CD4-positive, alpha-beta T cell (primary cell): ENCODE measurements at regions not wholly inside any gene's neighbourhood (a gene's known extent, or its start where the extent isn't known, plus 50 kb on each side); places are given as distances from the start of the nearest gene placed in this dataset.

ENCODE experiments used
- ATAC-seq: fragments of 200-7000 bp; cut with Tn5 transposase; one replicate; pipeline ENCODE4 v1.10.0; 2022; ENCODE audit warnings: mild to moderate bottlenecking; ENCODE audit not compliant: poor library complexity
- CTCF ChIA-PET: fragments of 350-600 bp; sonication (Branson Sonifier 250); formaldehyde crosslinking; loops from one replicate; lab custom pipeline; 2021; ENCODE audit warnings: antibody characterized with exemption, inconsistent platforms; lab: Charles Lee
- POLR2A ChIA-PET: fragments of 350-600 bp; sonication (Branson Sonifier 250); formaldehyde crosslinking; loops from one replicate; lab custom pipeline; 2021; ENCODE audit warnings: antibody characterized with exemption, inconsistent platforms; lab: Charles Lee
- DNase-seq, 14 experiments: peaks; one replicate each; pipeline ENCODE4 v3.0.0-alpha.2; 2013 to 2020; ENCODE audit warnings: mixed read lengths in 2 of 14
- H3K27ac ChIP-seq, 2 donors: one replicate each; pipeline versions ENCODE4 v1.5.1 to v1.7.0; 2013; ENCODE audit warnings: low read length in 2 of 2, low read depth in 1 of 2, mild to moderate bottlenecking in 1 of 2
- H3K27me3 ChIP-seq, 2 experiments: 1 replicate in 1 of 2; 2 replicates in 1 of 2; pipeline versions ENCODE4 v1.6.1 to v1.7.0; 2013; ENCODE audit warnings: low read length in 2 of 2, control low read depth in 1 of 2, mild to moderate bottlenecking in 1 of 2, moderate library complexity in 1 of 2; ENCODE audit not compliant: insufficient read depth in 2 of 2, control insufficient read depth in 1 of 2
- H3K36me3 ChIP-seq: one replicate; pipeline ENCODE4 v1.6.1; 2013; ENCODE audit warnings: low read length, control low read depth; ENCODE audit not compliant: insufficient read depth
- H3K4me1 ChIP-seq: one replicate; pipeline ENCODE4 v1.6.1; 2013; ENCODE audit warnings: low read length, control low read depth; ENCODE audit not compliant: insufficient read depth
- H3K4me3 ChIP-seq: one replicate; pipeline ENCODE4 v1.5.1; 2013; ENCODE audit warnings: mild to moderate bottlenecking, low read length, moderate library complexity
- H3K9me3 ChIP-seq, 2 experiments: 1 replicate in 1 of 2; 2 replicates in 1 of 2; pipeline versions ENCODE4 v1.6.1 to v1.7.0; 2013; ENCODE audit warnings: low read length in 2 of 2, mild to moderate bottlenecking in 2 of 2, control low read depth in 1 of 2, moderate library complexity in 1 of 2; ENCODE audit not compliant: control insufficient read depth in 1 of 2, insufficient read depth in 1 of 2
- H3K27ac Mint-ChIP-seq: one replicate; pipeline ENCODE4 v1.8.0; 2020; ENCODE audit warnings: mixed read lengths
- H3K27me3 Mint-ChIP-seq: one replicate; pipeline ENCODE4 v1.8.0; 2021; ENCODE audit warnings: mixed read lengths
- H3K36me3 Mint-ChIP-seq: one replicate; pipeline ENCODE4 v1.8.0; 2021; ENCODE audit warnings: low read depth, mixed read lengths
- H3K4me1 Mint-ChIP-seq: one replicate; pipeline ENCODE4 v1.8.0; 2021; ENCODE audit warnings: low read depth, mixed read lengths
- H3K4me3 Mint-ChIP-seq: one replicate; pipeline ENCODE4 v1.8.0; 2020; ENCODE audit warnings: mild to moderate bottlenecking, mixed read lengths
- H3K9me3 Mint-ChIP-seq: one replicate; pipeline ENCODE4 v1.8.0; 2020; ENCODE audit warnings: mixed read lengths
- intact Hi-C, 2 experiments: fragments of 100-400 bp; cut with DNase I in 1 of 2; cut with micrococcal nuclease in 1 of 2; formaldehyde crosslinking; loops; one replicate each; pipeline versions ENCODE4 v1.15.1 to v1.9.0; 2023 to 2025; cut with DNase I, micrococcal nuclease
- TF ChIP-seq, protein P1 (sequence below): fragments of 200-600 bp; IDR thresholded peaks from one replicate; pipeline ENCODE4 v1.8.0; 2022; ENCODE audit warnings: antibody characterized with exemption, mild to moderate bottlenecking

GRCh38 chr11:19474954-19475721, 234.4 kb upstream of the E2F8 start:
- POLR2A ChIA-PET, result no interaction called here
- H3K27ac Mint-ChIP-seq, result no peak overlapping the region
- DNase-seq, result no peak
- no peaks in the 10 kb centered on the region for H3K36me3 Mint-ChIP-seq
- Histone ChIP-seq H3K4me1 (no peaks in the 10 kb centered on the region), H3K9me3 (no peaks in the 10 kb centered on the region), H3K36me3 (no peaks in the 10 kb centered on the region), H3K27me3 (no peaks in the 10 kb centered on the region), H3K27ac (no peak overlapping the region), H3K4me3 (no peak overlapping the region)
- no peaks in the 10 kb centered on the region for H3K9me3 Mint-ChIP-seq
- intact Hi-C loops, result no loop called here
- CTCF ChIA-PET, result no interaction called here
- ATAC-seq, result no peak
- TF ChIP-seq, protein P1, sequence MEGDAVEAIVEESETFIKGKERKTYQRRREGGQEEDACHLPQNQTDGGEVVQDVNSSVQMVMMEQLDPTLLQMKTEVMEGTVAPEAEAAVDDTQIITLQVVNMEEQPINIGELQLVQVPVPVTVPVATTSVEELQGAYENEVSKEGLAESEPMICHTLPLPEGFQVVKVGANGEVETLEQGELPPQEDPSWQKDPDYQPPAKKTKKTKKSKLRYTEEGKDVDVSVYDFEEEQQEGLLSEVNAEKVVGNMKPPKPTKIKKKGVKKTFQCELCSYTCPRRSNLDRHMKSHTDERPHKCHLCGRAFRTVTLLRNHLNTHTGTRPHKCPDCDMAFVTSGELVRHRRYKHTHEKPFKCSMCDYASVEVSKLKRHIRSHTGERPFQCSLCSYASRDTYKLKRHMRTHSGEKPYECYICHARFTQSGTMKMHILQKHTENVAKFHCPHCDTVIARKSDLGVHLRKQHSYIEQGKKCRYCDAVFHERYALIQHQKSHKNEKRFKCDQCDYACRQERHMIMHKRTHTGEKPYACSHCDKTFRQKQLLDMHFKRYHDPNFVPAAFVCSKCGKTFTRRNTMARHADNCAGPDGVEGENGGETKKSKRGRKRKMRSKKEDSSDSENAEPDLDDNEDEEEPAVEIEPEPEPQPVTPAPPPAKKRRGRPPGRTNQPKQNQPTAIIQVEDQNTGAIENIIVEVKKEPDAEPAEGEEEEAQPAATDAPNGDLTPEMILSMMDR, result no peak
- H3K4me3 Mint-ChIP-seq, result no peak overlapping the region
- no peaks in the 10 kb centered on the region for H3K4me1 Mint-ChIP-seq
- peaks cover 26% of the 10 kb centered on the region for H3K27me3 Mint-ChIP-seq

DNA sequence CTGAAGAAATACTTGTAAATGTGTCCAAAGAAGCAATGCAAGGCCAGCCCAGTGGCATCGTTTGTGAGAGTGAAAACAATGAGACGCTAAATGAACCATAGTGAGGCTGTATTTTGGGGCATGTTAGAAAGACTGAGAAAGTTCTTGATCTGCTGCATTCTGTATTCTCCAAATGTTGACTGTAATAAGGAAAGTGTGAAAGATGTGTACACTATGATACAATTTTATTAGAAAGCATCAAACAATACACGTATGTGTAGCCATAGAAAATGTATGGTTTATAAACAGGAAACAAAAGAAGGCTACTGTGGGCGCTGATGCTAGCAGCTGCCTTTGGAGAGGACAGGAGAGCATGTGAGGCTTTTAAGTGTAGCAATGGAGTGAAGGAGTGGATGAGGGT, 233.5 kb upstream of the E2F8 start:
- Mint-ChIP-seq H3K4me1 (no peaks in the 10 kb centered on the region), H3K36me3 (no peaks in the 10 kb centered on the region), H3K27ac (no peak overlapping the region), H3K4me3 (no peak overlapping the region), H3K27me3 (peaks cover 26% of the 10 kb centered on the region), H3K9me3 (no peaks in the 10 kb centered on the region)
- ChIA-PET CTCF (no interaction called here), POLR2A (no interaction called here)
- no peak overlapping the region for H3K4me3 ChIP-seq
- no peaks in the 10 kb centered on the region for H3K4me1 ChIP-seq
- intact Hi-C loops, result no loop called here
- TF ChIP-seq, protein P1, result no peak
- no peaks in the 10 kb centered on the region for H3K36me3 ChIP-seq
- ATAC-seq, result no peak
- no peaks in the 10 kb centered on the region for H3K9me3 ChIP-seq
- no peak overlapping the region for H3K27ac ChIP-seq
- no peaks in the 10 kb centered on the region for H3K27me3 ChIP-seq
- DNase-seq, result no peak

DNA sequence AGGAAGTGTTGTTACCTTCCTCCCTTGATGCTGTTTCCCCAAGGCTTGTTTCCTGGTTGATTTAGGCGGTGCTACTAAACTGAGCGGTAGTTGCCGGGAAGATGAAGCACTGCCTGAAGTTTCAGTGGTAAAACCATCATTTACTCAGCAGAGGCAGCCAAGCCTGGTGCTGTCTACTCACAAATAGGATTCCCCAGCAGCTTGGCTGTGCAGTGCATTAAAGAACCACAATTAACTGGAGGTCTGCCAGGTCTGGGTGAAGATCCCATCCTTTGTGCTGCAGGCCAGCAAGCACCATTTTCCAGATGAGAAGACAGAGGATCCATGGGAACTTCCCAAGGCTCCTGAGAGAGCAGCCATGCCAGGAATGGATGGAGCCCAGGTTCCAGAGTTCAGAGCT, 231.9 kb upstream of the E2F8 start:
- intact Hi-C loops, result no loop called here
- ChIA-PET POLR2A (no interaction called here), CTCF (no interaction called here)
- no peaks in the 10 kb centered on the region for H3K4me1 ChIP-seq
- H3K4me3 Mint-ChIP-seq, result no peak overlapping the region
- no peaks in the 10 kb centered on the region for H3K9me3 ChIP-seq
- H3K27me3 Mint-ChIP-seq, result peaks cover 23% of the 10 kb centered on the region
- H3K9me3 Mint-ChIP-seq, result no peaks in the 10 kb centered on the region
- H3K27me3 ChIP-seq, result no peaks in the 10 kb centered on the region
- H3K4me1 Mint-ChIP-seq, result no peaks in the 10 kb centered on the region
- no peaks in the 10 kb centered on the region for H3K36me3 Mint-ChIP-seq
- no peak overlapping the region for H3K27ac Mint-ChIP-seq
- DNase-seq (no peak), ATAC-seq (no peak)
- no peak overlapping the region for H3K27ac ChIP-seq
- no peak overlapping the region for H3K4me3 ChIP-seq
- TF ChIP-seq, protein P1, result no peak
- no peaks in the 10 kb centered on the region for H3K36me3 ChIP-seq
